ENCODE measurements at regions not wholly inside any gene's neighbourhood (a gene's known extent, or its start where the extent isn't known, plus 50 kb on each side); places are given as distances from the start of the nearest gene placed in this dataset.

- Histone ChIP-seq H2BK12ac (ENCODE audit: insufficient read length, low read depth, low read length) (no peak overlapping the region), H2BK20ac (ENCODE audit: low read depth, low read length, poor library complexity, severe bottlenecking) (no peak overlapping the region), H3K18ac (ENCODE audit: insufficient read length, low read depth, low read length) (no peak overlapping the region), H3K79me2 (ENCODE audit: insufficient read depth, low read length) (no peaks in the 10 kb centered on the region), H3K27me3 (ENCODE audit: insufficient read depth, low read length) (no peaks in the 10 kb centered on the region), H2BK120ac (ENCODE audit: low read depth, low read length, poor library complexity, severe bottlenecking) (no peak overlapping the region), H3K9ac (ENCODE audit: extremely low read depth, insufficient read length, low read length) (no peak overlapping the region), H2BK5ac (ENCODE audit: insufficient read length, low read length) (no peak overlapping the region), H4K5ac (ENCODE audit: insufficient read length, low read depth, low read length) (no peak overlapping the region), H3K23me2 (ENCODE audit: insufficient read length, low read depth, low read length, poor library complexity, severe bottlenecking) (no peaks in the 10 kb centered on the region), H3K4me2 (ENCODE audit: insufficient read depth, insufficient read length, low read length) (no peak overlapping the region), H3K27ac (ENCODE audit: insufficient read length, low read depth, low read length) (no peak overlapping the region), H3K23ac (ENCODE audit: insufficient read length, low read depth, low read length) (no peak overlapping the region), H3K4me1 (ENCODE audit: insufficient read depth, low read length) (peaks cover 2% of the 10 kb centered on the region; the same call in 1 of the 2 replicates), H4K20me1 (ENCODE audit: control insufficient read depth, insufficient read depth, insufficient read length) (no peaks in the 10 kb centered on the region), H4K91ac (ENCODE audit: insufficient read length, low read depth, low read length) (no peak overlapping the region), H4K8ac (replicated peaks; ENCODE audit: insufficient read length, low read depth, low read length) (no peak overlapping the region), H3K4ac (ENCODE audit: low read depth, low read length) (no peak overlapping the region), H3K14ac (ENCODE audit: insufficient read depth, low read length) (no peak overlapping the region), H3K79me1 (ENCODE audit: insufficient read depth, low read depth, low read length, poor library complexity, severe bottlenecking) (no peaks in the 10 kb centered on the region), H2AFZ (ENCODE audit: low read length) (no peak overlapping the region), H2AK5ac (ENCODE audit: insufficient read length, low read length) (no peak overlapping the region), H3K9me3 (ENCODE audit: control insufficient read depth, low read depth, low read length) (no peaks in the 10 kb centered on the region), H3K56ac (ENCODE audit: insufficient read length, low read depth, low read length) (no peak overlapping the region), H2BK15ac (ENCODE audit: low read depth, low read length) (no peak overlapping the region), H3T11ph (ENCODE audit: low read length) (no peak overlapping the region)
- Mint-ChIP-seq H3K4me3 (no peak overlapping the region), H3K27me3 (ENCODE audit: low read depth) (peaks cover 19% of the 10 kb centered on the region), H3K36me3 (ENCODE audit: insufficient read depth in 1 of 3, low read depth in 3 of 3) (peaks cover 3 to 13% (median 8%) of the 10 kb centered on the region in 3 experiments; a peak in 4 of 7 replicates), H3K27ac (no peak overlapping the region), H3K9me3 (peaks cover 11 to 12% of the 10 kb centered on the region in 2 experiments), H3K4me1 (peaks cover 30 to 36% of the 10 kb centered on the region in 2 experiments)
- peak; percentile 51 for DNase-seq
- TF ChIP-seq, protein P1, sequence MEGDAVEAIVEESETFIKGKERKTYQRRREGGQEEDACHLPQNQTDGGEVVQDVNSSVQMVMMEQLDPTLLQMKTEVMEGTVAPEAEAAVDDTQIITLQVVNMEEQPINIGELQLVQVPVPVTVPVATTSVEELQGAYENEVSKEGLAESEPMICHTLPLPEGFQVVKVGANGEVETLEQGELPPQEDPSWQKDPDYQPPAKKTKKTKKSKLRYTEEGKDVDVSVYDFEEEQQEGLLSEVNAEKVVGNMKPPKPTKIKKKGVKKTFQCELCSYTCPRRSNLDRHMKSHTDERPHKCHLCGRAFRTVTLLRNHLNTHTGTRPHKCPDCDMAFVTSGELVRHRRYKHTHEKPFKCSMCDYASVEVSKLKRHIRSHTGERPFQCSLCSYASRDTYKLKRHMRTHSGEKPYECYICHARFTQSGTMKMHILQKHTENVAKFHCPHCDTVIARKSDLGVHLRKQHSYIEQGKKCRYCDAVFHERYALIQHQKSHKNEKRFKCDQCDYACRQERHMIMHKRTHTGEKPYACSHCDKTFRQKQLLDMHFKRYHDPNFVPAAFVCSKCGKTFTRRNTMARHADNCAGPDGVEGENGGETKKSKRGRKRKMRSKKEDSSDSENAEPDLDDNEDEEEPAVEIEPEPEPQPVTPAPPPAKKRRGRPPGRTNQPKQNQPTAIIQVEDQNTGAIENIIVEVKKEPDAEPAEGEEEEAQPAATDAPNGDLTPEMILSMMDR (conservative IDR thresholded peaks at IDR 0.05) = peak; percentile 63
- WGBS (ENCODE audit: extremely low coverage, insufficient read length, low lambda C conversion rate) = no CpG with 5 or more reads among the region's 4 CpGs
These were observed 108.2 kb downstream of the FOXD2 start for GRCh38 chr1:47545912-47546483.

Data from H9 (cell line).